ENCODE measurements at regions not wholly inside any gene's neighbourhood (a gene's known extent, or its start where the extent isn't known, plus 50 kb on each side); places are given as distances from the start of the nearest gene placed in this dataset.

DNA sequence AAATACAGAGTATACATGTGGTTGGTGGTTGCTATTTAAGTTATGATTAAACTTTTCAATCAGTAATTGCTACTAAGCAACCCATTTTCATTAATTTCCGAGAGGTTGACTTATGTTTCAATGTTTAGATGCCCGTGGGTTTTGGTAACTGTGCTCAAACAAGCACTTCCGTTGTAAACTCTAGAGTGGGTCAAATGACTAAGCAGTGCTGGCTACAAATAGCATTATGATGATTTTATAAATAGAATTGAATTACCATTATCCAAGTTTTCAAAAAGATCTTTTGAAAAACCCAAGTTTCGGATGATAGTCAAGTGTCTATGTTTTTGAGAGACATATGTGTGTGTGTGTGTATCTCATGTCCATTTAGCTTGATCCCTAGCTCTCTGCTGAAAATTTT, 2369.4 kb upstream of the ACO1 start:
- TF ChIP-seq POLR2AphosphoS5 (IDR thresholded peaks at IDR 0.05; ENCODE audit: low read depth, low read length) (no peak), SIN3A (IDR thresholded peaks at IDR 0.05; ENCODE audit: borderline replicate concordance, insufficient read depth, low read depth, low read length) (no peak)
- TF ChIP-seq, protein P1, sequence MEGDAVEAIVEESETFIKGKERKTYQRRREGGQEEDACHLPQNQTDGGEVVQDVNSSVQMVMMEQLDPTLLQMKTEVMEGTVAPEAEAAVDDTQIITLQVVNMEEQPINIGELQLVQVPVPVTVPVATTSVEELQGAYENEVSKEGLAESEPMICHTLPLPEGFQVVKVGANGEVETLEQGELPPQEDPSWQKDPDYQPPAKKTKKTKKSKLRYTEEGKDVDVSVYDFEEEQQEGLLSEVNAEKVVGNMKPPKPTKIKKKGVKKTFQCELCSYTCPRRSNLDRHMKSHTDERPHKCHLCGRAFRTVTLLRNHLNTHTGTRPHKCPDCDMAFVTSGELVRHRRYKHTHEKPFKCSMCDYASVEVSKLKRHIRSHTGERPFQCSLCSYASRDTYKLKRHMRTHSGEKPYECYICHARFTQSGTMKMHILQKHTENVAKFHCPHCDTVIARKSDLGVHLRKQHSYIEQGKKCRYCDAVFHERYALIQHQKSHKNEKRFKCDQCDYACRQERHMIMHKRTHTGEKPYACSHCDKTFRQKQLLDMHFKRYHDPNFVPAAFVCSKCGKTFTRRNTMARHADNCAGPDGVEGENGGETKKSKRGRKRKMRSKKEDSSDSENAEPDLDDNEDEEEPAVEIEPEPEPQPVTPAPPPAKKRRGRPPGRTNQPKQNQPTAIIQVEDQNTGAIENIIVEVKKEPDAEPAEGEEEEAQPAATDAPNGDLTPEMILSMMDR (IDR thresholded peaks at IDR 0.05): no peak
- TF ChIP-seq, protein P2, sequence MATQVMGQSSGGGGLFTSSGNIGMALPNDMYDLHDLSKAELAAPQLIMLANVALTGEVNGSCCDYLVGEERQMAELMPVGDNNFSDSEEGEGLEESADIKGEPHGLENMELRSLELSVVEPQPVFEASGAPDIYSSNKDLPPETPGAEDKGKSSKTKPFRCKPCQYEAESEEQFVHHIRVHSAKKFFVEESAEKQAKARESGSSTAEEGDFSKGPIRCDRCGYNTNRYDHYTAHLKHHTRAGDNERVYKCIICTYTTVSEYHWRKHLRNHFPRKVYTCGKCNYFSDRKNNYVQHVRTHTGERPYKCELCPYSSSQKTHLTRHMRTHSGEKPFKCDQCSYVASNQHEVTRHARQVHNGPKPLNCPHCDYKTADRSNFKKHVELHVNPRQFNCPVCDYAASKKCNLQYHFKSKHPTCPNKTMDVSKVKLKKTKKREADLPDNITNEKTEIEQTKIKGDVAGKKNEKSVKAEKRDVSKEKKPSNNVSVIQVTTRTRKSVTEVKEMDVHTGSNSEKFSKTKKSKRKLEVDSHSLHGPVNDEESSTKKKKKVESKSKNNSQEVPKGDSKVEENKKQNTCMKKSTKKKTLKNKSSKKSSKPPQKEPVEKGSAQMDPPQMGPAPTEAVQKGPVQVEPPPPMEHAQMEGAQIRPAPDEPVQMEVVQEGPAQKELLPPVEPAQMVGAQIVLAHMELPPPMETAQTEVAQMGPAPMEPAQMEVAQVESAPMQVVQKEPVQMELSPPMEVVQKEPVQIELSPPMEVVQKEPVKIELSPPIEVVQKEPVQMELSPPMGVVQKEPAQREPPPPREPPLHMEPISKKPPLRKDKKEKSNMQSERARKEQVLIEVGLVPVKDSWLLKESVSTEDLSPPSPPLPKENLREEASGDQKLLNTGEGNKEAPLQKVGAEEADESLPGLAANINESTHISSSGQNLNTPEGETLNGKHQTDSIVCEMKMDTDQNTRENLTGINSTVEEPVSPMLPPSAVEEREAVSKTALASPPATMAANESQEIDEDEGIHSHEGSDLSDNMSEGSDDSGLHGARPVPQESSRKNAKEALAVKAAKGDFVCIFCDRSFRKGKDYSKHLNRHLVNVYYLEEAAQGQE (IDR thresholded peaks at IDR 0.05; ENCODE audit: insufficient read depth in 1 of 2, low read depth in 2 of 2, low read length in 1 of 2): no peak
